Stimulated activated memory B cell treated with anti-CD40 and anti-IgM and Interleukin-4, amounts not matched to agents 10 μg/mL and 1 μg/mL and 100 μg/mL, for 72 hours (primary cell): ENCODE measurements at regions not wholly inside any gene's neighbourhood (a gene's known extent, or its start where the extent isn't known, plus 50 kb on each side); places are given as distances from the start of the nearest gene placed in this dataset.

Experiments
- ATAC-seq: fragments of 150-1000 bp; cut with Tn5 transposase; 2 replicates; pipeline ENCODE4 v1.10.0; 2021
- H3K27ac Mint-ChIP-seq: one replicate; pipeline ENCODE4 v1.8.0; 2022; ENCODE audit warnings: mild to moderate bottlenecking, mixed read lengths
- H3K27me3 Mint-ChIP-seq: one replicate; pipeline ENCODE4 v1.8.0; 2022; ENCODE audit warnings: mixed read lengths
- H3K36me3 Mint-ChIP-seq: one replicate; pipeline ENCODE4 v1.8.0; 2022; ENCODE audit warnings: mixed read lengths
- H3K4me1 Mint-ChIP-seq: one replicate; pipeline ENCODE4 v1.8.0; 2022; ENCODE audit warnings: mixed read lengths
- H3K4me3 Mint-ChIP-seq: one replicate; pipeline ENCODE4 v1.8.0; 2022; ENCODE audit warnings: mild to moderate bottlenecking, moderate library complexity, mixed read lengths
- H3K9me3 Mint-ChIP-seq: one replicate; pipeline ENCODE4 v1.8.0; 2022; ENCODE audit warnings: mixed read lengths

DNA sequence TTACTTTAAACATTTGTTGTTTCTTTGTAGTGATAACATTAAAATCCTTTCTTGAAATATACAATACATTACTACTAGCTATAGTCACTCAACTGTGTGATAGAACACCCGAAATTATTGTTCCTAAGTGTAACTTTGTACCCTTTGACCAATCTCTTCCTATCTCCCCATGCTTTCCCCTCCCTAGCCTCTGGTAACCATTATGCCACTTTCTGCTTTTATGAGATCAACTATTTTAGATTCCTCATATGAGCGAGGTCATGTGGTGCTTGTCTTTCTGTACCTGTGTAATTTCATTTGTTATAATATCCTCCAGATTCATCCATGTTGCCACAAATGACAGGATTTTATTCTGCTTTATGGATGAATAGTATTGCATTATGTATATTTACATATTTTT is 629.0 kb downstream of the USP25 start:
- no peaks in the 10 kb centered on the region for H3K27me3 Mint-ChIP-seq
- peaks cover 8% of the 10 kb centered on the region for H3K9me3 Mint-ChIP-seq
- no peaks in the 10 kb centered on the region for H3K4me1 Mint-ChIP-seq
- H3K36me3 Mint-ChIP-seq: no peaks in the 10 kb centered on the region
- H3K4me3 Mint-ChIP-seq: no peak overlapping the region
- H3K27ac Mint-ChIP-seq: no peak overlapping the region
- no peak for ATAC-seq

DNA sequence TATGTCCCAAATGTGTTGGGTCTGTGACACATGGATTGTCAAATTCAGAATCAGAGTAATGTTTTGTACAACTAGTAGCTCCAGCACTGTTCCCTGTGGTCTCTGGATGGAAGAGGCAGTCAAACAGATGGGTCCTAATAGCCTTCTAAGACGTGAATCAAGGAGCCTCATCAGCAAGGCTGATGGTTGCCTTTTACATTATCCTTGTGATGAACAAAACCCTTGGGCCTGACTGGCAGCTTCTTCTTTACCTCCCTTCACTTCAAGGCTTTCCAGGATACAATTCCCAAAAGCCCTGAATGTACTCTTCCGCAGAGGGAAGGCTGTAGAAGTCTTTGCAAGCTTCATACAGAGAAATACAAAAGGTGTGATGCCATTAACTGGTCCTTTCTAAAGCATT is 633.3 kb downstream of the USP25 start:
- ATAC-seq: no peak
- Mint-ChIP-seq H3K4me1 (no peaks in the 10 kb centered on the region), H3K4me3 (no peak overlapping the region), H3K27ac (no peak overlapping the region), H3K27me3 (no peaks in the 10 kb centered on the region), H3K36me3 (no peaks in the 10 kb centered on the region), H3K9me3 (peaks cover 6% of the 10 kb centered on the region)

DNA sequence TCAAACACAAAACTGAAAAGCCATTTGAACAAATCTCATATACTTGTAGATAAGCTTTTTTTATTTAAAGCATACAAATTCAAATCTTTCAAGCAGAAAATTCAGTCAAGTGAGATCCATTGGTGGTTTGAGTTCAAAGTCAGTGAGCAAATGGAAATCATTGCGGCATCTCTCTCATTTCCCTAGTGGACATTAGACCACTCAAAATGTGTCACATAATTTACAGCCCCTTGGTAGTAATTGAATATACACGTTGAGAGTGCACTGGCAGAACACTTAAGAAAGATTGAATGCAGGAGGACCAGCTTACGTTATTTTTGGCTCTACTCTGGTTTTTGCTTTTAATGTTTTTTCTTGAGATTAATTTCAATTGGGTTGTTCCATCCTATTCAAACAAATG is 633.7 kb downstream of the USP25 start:
- no peaks in the 10 kb centered on the region for H3K27me3 Mint-ChIP-seq
- no peak overlapping the region for H3K27ac Mint-ChIP-seq
- H3K4me1 Mint-ChIP-seq: no peaks in the 10 kb centered on the region
- no peak for ATAC-seq
- H3K9me3 Mint-ChIP-seq: peaks cover 6% of the 10 kb centered on the region
- H3K4me3 Mint-ChIP-seq: no peak overlapping the region
- H3K36me3 Mint-ChIP-seq: no peaks in the 10 kb centered on the region

GRCh38 chr21:16366207-16366606 is 636.4 kb downstream of the USP25 start:
- H3K4me1 Mint-ChIP-seq: no peaks in the 10 kb centered on the region
- no peak overlapping the region for H3K27ac Mint-ChIP-seq
- no peaks in the 10 kb centered on the region for H3K36me3 Mint-ChIP-seq
- H3K9me3 Mint-ChIP-seq: no peaks in the 10 kb centered on the region
- ATAC-seq: no peak
- no peak overlapping the region for H3K4me3 Mint-ChIP-seq
- H3K27me3 Mint-ChIP-seq: no peaks in the 10 kb centered on the region

GRCh38 chr21:16367079-16367478 is 637.3 kb downstream of the USP25 start:
- H3K36me3 Mint-ChIP-seq: no peaks in the 10 kb centered on the region
- H3K4me3 Mint-ChIP-seq: no peak overlapping the region
- H3K27ac Mint-ChIP-seq: no peak overlapping the region
- H3K9me3 Mint-ChIP-seq: no peaks in the 10 kb centered on the region
- no peaks in the 10 kb centered on the region for H3K27me3 Mint-ChIP-seq
- ATAC-seq: no peak
- H3K4me1 Mint-ChIP-seq: no peaks in the 10 kb centered on the region

- Mint-ChIP-seq H3K4me3 (no peak overlapping the region), H3K27me3 (no peaks in the 10 kb centered on the region), H3K27ac (no peak overlapping the region), H3K4me1 (no peaks in the 10 kb centered on the region), H3K36me3 (no peaks in the 10 kb centered on the region), H3K9me3 (no peaks in the 10 kb centered on the region)
- ATAC-seq: no peak
Measured at GRCh38 chr21:16370186-16370585, 640.4 kb downstream of the USP25 start.

GRCh38 chr21:16372586-16372985 is 642.8 kb downstream of the USP25 start:
- H3K9me3 Mint-ChIP-seq: no peaks in the 10 kb centered on the region
- H3K4me3 Mint-ChIP-seq: no peak overlapping the region
- H3K27me3 Mint-ChIP-seq: no peaks in the 10 kb centered on the region
- ATAC-seq: no peak
- no peaks in the 10 kb centered on the region for H3K4me1 Mint-ChIP-seq
- H3K27ac Mint-ChIP-seq: no peak overlapping the region
- no peaks in the 10 kb centered on the region for H3K36me3 Mint-ChIP-seq

DNA sequence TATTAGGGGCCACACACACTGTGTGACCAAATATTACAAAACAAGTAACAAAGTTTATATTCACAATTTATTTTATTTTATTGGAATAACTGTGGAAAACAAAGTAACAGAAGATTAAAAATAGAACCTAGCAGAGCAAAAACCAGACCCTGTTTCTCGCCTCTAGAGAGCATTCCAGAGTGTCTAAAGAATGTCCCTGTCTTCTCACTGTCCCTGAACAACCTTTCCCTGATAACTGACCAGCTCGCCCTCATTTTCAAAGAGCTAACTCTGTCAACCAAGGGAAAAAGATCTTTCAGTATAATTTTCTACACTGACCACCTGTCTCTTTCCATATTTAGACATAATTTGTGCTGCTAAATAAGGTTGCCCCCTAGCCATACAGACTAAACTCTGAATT is 646.9 kb downstream of the USP25 start:
- no peak for ATAC-seq
- Mint-ChIP-seq H3K4me1 (no peaks in the 10 kb centered on the region), H3K4me3 (no peak overlapping the region), H3K27ac (no peak overlapping the region), H3K27me3 (no peaks in the 10 kb centered on the region), H3K36me3 (no peaks in the 10 kb centered on the region), H3K9me3 (no peaks in the 10 kb centered on the region)

DNA sequence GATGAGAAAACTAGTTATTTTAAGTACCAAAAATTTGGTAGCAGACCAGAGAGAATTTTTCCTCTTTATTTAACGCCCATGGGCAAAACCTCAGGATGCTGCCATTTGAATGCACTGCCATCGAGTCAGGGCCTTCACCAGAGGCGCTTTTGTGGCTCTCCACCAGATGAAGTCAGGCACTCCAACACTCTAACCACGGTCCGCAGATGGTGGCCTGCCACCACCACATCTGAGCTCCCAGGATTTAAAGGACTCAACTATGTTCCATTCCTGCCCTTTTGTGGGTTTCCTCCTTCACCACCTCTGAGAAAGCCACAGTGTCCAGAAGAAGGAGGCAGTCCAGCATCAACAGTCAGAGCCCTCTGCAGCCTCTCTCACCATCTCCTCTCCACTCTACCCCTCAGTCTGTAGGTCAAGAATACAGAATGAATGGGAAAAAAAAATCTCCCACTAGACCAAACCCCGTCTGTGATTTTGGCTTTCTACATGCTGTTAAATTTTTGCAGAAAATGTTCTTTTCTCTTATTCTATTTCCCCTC is 647.4 kb downstream of the USP25 start:
- Mint-ChIP-seq H3K27me3 (no peaks in the 10 kb centered on the region), H3K4me1 (no peaks in the 10 kb centered on the region), H3K9me3 (no peaks in the 10 kb centered on the region), H3K4me3 (no peak overlapping the region), H3K36me3 (no peaks in the 10 kb centered on the region), H3K27ac (no peak overlapping the region)
- ATAC-seq: no peak

DNA sequence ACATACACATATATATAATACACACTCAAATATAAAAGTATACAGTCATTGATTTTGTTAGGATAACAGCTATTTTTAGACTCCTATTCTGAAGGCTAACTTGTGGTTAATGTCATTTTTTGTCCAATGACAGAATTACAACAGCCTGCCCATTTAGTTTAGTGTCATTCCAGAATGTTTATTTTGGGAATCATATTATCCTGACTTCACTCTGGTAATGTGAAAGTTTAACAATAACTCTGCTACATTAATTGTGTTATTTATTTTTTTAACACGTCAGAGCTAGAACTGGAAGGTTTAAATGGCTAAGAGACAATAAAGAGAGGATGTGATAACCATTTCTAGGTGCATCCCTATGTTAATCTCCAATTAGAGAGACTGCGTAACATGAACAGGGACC is 648.1 kb downstream of the USP25 start:
- no peak overlapping the region for H3K4me3 Mint-ChIP-seq

GRCh38 chr21:16378525-16378924 is 648.7 kb downstream of the USP25 start:
- H3K27ac Mint-ChIP-seq: no peak overlapping the region
- no peaks in the 10 kb centered on the region for H3K36me3 Mint-ChIP-seq
- no peak for ATAC-seq

More for the DNA sequence above, 648.1 kb downstream of the USP25 start:
- no peaks in the 10 kb centered on the region for H3K4me1 Mint-ChIP-seq
- no peaks in the 10 kb centered on the region for H3K27me3 Mint-ChIP-seq
- H3K9me3 Mint-ChIP-seq: no peaks in the 10 kb centered on the region
- H3K36me3 Mint-ChIP-seq: no peaks in the 10 kb centered on the region
- ATAC-seq: no peak
- no peak overlapping the region for H3K27ac Mint-ChIP-seq

DNA sequence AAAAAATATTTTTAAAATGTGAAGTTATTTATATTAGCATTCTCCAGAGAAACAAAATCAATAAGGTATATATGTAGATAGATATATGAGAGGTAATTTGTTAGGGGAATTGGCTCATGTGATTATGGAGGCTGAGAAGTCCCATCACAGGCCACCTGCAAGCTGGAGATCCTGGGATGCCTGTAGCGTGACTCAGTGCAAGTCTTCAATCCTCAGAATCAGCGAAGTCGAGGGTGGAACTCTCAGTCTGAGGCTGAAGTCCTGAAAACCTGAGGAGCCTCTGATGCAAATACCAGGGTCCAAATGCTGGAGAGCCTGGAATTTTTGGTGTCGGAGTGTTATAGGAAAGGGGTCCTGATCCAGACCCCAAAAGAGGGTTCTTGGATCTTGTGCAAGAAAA is 658.5 kb downstream of the USP25 start:
- Mint-ChIP-seq H3K9me3 (peaks cover 4% of the 10 kb centered on the region), H3K4me1 (no peaks in the 10 kb centered on the region), H3K4me3 (no peak overlapping the region), H3K36me3 (no peaks in the 10 kb centered on the region), H3K27me3 (no peaks in the 10 kb centered on the region), H3K27ac (no peak overlapping the region)
- ATAC-seq: no peak

More at GRCh38 chr21:16378525-16378924, 648.7 kb downstream of the USP25 start:
- H3K27me3 Mint-ChIP-seq: no peaks in the 10 kb centered on the region
- no peak overlapping the region for H3K4me3 Mint-ChIP-seq
- H3K4me1 Mint-ChIP-seq: no peaks in the 10 kb centered on the region
- H3K9me3 Mint-ChIP-seq: no peaks in the 10 kb centered on the region

DNA sequence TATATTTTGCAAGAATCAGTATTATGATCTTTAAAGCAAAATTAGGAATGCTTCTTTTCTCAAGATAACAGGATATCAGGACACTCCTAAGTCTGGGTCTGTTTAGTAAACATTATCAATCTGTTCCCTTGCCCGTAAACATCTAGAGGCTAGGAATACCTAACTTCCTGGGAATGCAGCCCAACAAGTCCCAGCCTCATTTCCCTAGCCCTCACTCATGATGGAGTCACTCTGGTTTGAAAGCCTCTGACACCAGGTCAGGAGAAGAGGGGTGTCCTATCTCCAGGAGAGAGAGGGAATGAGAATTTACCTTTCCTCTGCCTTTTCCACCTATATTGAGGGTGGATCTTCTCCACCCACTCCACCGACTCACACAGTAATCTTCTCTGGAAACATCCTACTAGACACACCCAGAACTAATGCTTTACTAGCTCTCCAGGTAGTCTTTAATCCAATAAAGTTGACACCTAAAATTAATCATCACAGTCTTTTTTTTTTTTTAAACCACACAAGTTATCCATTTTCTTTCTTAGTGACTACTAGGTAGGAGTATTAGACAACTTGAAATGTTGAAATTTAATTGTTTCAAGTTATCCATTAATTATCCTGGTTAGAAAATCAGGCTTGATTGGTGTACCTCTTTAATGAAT is 659.3 kb downstream of the USP25 start:
- Mint-ChIP-seq H3K4me1 (no peaks in the 10 kb centered on the region), H3K9me3 (peaks cover 4% of the 10 kb centered on the region), H3K4me3 (no peak overlapping the region), H3K27me3 (no peaks in the 10 kb centered on the region), H3K27ac (no peak overlapping the region), H3K36me3 (no peaks in the 10 kb centered on the region)
- no peak for ATAC-seq

GRCh38 chr21:16389643-16390042 is 659.9 kb downstream of the USP25 start:
- H3K27ac Mint-ChIP-seq: no peak overlapping the region
- ATAC-seq: no peak
- peaks cover 4% of the 10 kb centered on the region for H3K9me3 Mint-ChIP-seq
- H3K36me3 Mint-ChIP-seq: no peaks in the 10 kb centered on the region
- no peaks in the 10 kb centered on the region for H3K27me3 Mint-ChIP-seq
- no peaks in the 10 kb centered on the region for H3K4me1 Mint-ChIP-seq
- no peak overlapping the region for H3K4me3 Mint-ChIP-seq

GRCh38 chr21:16395285-16395684 is 665.5 kb downstream of the USP25 start:
- no peaks in the 10 kb centered on the region for H3K27me3 Mint-ChIP-seq
- H3K36me3 Mint-ChIP-seq: no peaks in the 10 kb centered on the region
- ATAC-seq: no peak
- no peak overlapping the region for H3K27ac Mint-ChIP-seq
- peaks cover 9% of the 10 kb centered on the region for H3K9me3 Mint-ChIP-seq
- H3K4me1 Mint-ChIP-seq: no peaks in the 10 kb centered on the region
- H3K4me3 Mint-ChIP-seq: no peak overlapping the region

- H3K36me3 Mint-ChIP-seq: no peaks in the 10 kb centered on the region
- no peaks in the 10 kb centered on the region for H3K4me1 Mint-ChIP-seq
- H3K27ac Mint-ChIP-seq: no peak overlapping the region
- H3K4me3 Mint-ChIP-seq: no peak overlapping the region
- ATAC-seq: no peak
- H3K27me3 Mint-ChIP-seq: no peaks in the 10 kb centered on the region
- peaks cover 3% of the 10 kb centered on the region for H3K9me3 Mint-ChIP-seq
Measured at GRCh38 chr21:16402752-16403151, 673.0 kb downstream of the USP25 start.
